Small intestine (tissue), 7 donors: ENCODE measurements at regions not wholly inside any gene's neighbourhood (a gene's known extent, or its start where the extent isn't known, plus 50 kb on each side); places are given as distances from the start of the nearest gene placed in this dataset.
"Not testable (repeated sequence)": the region's sequence is repeated elsewhere in the genome, so short reads cannot be mapped to it uniquely, and the experiment has no call there.

Experiments used
- DNase-seq, 2 donors: peaks; one replicate each; pipeline versions ENCODE4 v3.0.0 to v3.0.0-alpha.2; 2013
- FAIRE-seq: peaks from 2 replicates; lab custom pipeline; 2012; peaks lifted over from hg19 to GRCh38; lab: Jason Lieb, UNC
- H3K27ac ChIP-seq, 3 donors: one replicate each; pipeline ENCODE4 v1.5.1; 2013; ENCODE audit warnings: low read length in 2 of 3, mild to moderate bottlenecking in 2 of 3, control low read depth in 1 of 3, inconsistent platforms in 1 of 3, low read depth in 1 of 3, moderate library complexity in 1 of 3
- H3K27me3 ChIP-seq, 3 donors: one replicate each; pipeline ENCODE4 v1.6.1; 2013; ENCODE audit warnings: low read length in 3 of 3, inconsistent platforms in 1 of 3; ENCODE audit not compliant: control insufficient read depth in 3 of 3, insufficient read depth in 3 of 3
- H3K36me3 ChIP-seq, 3 donors: one replicate each; pipeline ENCODE4 v1.6.1; 2013; ENCODE audit warnings: low read length in 3 of 3, inconsistent platforms in 1 of 3, low read depth in 1 of 3, mild to moderate bottlenecking in 1 of 3, moderate library complexity in 1 of 3; ENCODE audit not compliant: control insufficient read depth in 3 of 3, insufficient read depth in 2 of 3
- H3K4me1 ChIP-seq, 3 donors: one replicate each; pipeline ENCODE4 v1.6.1; 2013; ENCODE audit warnings: low read length in 2 of 3, inconsistent platforms in 1 of 3, low read depth in 1 of 3, mild to moderate bottlenecking in 1 of 3, moderate library complexity in 1 of 3; ENCODE audit not compliant: control insufficient read depth in 3 of 3, insufficient read depth in 2 of 3
- H3K4me3 ChIP-seq, 3 donors: one replicate each; pipeline ENCODE4 v1.5.1; 2013; ENCODE audit warnings: low read length in 3 of 3, control low read depth in 1 of 3, inconsistent platforms in 1 of 3, low read depth in 1 of 3, mild to moderate bottlenecking in 1 of 3, moderate library complexity in 1 of 3
- H3K9me3 ChIP-seq, 2 donors: one replicate each; pipeline ENCODE4 v1.6.1; 2013; ENCODE audit warnings: low read depth in 1 of 2, low read length in 1 of 2; ENCODE audit not compliant: control insufficient read depth in 2 of 2, insufficient read depth in 1 of 2
- WGBS, 3 donors: extraction: QIAGEN DNeasy Blood & Tissue Kit; methylation state at CpG; one replicate each; pipeline ENCODE4 v1.1.7; 2013; 5-methylcytosine and 5-hydroxymethylcytosine counted together
- donor health status: healthy with polysubstance abuse.
- donor health status: control.
- donor health status: control.
- donor health status: Bipolar disorder and iron deficiency.
- donor health status: healthy.

DNA sequence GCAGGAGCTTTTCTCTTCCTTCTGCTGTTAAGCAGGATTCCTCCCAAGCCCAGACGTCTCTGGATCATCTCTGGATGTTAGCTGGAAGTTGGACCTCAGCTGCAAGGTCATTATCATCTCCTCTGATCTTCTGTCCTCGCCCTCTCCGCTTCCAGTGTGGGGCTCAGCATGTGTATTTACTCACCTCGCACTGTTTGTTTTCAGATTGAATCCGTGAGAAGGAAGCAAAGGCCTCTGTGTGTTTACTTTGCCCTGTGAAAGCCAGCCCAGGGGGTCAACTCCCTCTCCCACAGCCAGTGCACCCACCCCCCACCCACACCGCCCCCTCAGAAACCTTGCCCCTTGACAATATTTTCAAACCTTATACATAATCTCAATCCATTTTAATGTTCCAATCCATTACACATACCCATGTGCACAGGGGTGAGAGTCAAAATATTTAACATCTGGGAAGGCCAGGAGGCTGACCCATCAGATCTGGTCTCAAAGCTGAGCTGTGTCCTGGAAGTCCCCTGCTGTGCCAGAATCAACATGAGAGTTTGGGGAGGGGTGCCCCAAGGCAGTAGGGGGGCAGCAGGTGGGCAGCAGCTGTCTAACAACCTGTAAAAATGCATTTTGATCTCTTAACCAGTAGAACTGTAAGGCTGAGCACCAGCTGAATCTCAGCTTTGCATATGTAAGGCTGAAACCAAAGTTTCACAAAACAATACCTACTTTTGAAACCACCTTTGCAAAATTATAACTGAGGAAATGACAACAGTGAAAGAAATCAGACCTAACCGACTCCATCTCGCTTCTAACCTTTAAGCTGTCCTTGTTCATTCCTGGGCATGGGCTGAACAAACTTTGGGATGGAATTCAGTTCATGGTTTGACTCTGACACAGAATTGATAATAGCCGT is 157.9 kb downstream of the ZNF664 start:
- H3K27ac ChIP-seq, result peak overlapping the region in 1 of 3 donors; percentile 28
- 29 to 68% (median 44%) methylated on average over 9 of the region's 9 CpGs for WGBS, 3 donors
- FAIRE-seq (no peak), DNase-seq (peak; percentile 13 to 44)
- no peaks in the 10 kb centered on the region for H3K9me3 ChIP-seq
- no peaks in the 10 kb centered on the region for H3K36me3 ChIP-seq
- no peaks in the 10 kb centered on the region for H3K27me3 ChIP-seq
- H3K4me3 ChIP-seq, result no peak overlapping the region
- H3K4me1 ChIP-seq, result peaks cover 0 to 4% (median 0%) of the 10 kb centered on the region in 3 donors

DNA sequence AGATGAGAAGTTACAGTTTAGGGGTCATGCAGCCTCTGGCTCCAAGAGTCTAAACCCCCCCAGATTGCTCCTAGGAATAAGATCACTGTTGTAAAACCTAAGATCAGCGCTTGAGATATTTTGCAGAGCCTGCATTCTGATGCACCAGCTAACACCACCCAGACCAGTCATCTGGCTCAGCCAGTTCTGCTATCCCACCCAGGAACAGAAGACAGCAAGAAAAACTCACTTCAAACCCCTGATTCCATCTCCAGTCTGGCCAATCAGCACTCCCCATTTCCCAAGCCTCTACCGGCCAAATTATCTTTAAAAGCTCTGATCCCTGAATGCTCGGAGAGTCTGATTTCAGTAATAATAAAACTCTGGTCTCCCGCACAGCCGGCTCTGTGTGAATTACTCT is 158.6 kb downstream of the ZNF664 start:
- no peaks in the 10 kb centered on the region for H3K36me3 ChIP-seq
- no peak overlapping the region for H3K27ac ChIP-seq
- WGBS, 3 donors, result 90 to 93% (median 92%) methylated on average over 5 of the region's 5 CpGs
- FAIRE-seq (no peak), DNase-seq (no peak)
- H3K4me1 ChIP-seq, result peaks cover 0 to 4% (median 0%) of the 10 kb centered on the region in 3 donors
- H3K9me3 ChIP-seq, result no peaks in the 10 kb centered on the region
- no peaks in the 10 kb centered on the region for H3K27me3 ChIP-seq
- H3K4me3 ChIP-seq, result no peak overlapping the region

DNA sequence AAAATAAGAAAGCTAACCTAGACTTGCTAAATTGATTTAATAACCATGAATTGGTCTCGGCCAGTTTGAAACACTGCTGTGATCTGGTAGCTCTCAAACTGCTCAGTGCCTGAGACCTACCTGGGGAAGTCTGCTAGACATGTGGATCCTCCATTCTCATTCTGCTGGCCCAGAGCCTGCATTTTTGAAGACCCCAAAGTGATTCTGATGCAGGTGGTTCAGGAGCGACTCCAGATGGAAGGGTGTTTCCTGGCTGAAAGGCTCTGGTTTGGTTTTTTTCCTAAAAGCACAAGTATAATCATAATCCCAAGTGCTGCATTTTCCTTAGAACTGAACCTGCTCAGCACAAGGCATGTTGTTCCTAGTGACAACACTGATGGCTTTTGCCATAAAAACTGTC is 159.5 kb downstream of the ZNF664 start:
- Histone ChIP-seq H3K27me3 (peaks cover 0 to 2% (median 0%) of the 10 kb centered on the region in 3 donors), H3K36me3 (no peaks in the 10 kb centered on the region), H3K4me3 (no peak overlapping the region), H3K27ac (no peak overlapping the region), H3K4me1 (peaks cover 0 to 4% (median 0%) of the 10 kb centered on the region in 3 donors), H3K9me3 (peaks cover 0 to 7% of the 10 kb centered on the region in 2 donors)
- DNase-seq (no peak), FAIRE-seq (no peak)
- 88 to 98% (median 96%) methylated on average over 2 of the region's 2 CpGs for WGBS, 3 donors

DNA sequence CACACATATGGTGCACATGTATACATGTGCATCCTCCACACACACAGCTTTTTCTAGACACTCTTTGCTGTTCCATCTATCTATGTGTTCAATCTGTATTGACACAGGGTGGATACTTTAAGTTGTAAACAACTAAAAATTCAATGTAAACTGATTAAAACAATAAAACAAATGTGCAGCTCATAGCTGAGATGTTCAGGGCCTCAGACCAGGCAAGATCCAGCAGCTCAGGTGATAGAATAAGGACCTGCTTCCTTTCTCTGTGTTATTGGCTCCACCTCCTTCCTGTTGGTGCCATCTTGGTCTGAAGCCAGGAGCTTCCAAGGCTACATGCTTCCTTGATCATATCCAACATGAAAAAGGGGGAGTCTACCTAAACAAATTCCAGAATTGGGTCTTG is 158.1 kb upstream of the RFLNA start:
- H3K36me3 ChIP-seq, result no peaks in the 10 kb centered on the region
- peaks cover 0 to 5% (median 0%) of the 10 kb centered on the region in 3 donors for H3K27me3 ChIP-seq
- no peak overlapping the region for H3K27ac ChIP-seq
- DNase-seq (no peak), FAIRE-seq (no peak)
- no peak overlapping the region for H3K4me3 ChIP-seq
- peaks cover 0 to 7% of the 10 kb centered on the region in 2 donors for H3K9me3 ChIP-seq
- H3K4me1 ChIP-seq, result no peaks in the 10 kb centered on the region

DNA sequence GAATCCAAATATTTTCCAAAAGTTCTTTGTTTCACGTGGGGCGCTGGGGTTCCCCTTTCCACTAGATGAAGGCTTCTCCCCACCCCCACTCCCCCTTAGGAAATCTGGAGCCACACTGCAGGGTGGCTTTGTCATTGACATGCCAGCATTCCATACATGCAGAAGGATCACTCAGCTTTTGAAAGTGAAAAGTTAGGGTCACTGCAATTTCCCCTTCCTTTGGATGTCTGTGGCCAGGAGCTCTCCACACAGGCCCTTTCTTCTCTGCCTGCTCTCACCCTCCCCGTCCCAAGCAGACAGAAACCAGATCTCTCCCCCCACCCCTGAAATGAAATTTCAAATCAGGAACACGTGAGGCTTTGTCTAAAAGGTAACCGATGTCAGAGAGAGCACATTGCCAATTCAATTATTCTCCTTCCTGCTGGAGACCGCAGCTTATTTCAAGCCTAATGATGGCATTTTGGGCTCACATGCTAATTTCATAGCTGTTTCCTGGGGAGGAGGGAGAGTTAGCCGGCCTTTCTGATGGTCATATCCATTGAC is 153.9 kb upstream of the RFLNA start:
- Histone ChIP-seq H3K36me3 (no peaks in the 10 kb centered on the region), H3K27me3 (peaks cover 0 to 8% (median 0%) of the 10 kb centered on the region in 3 donors), H3K9me3 (peaks cover 0 to 15% of the 10 kb centered on the region in 2 donors), H3K4me3 (no peak overlapping the region), H3K4me1 (peaks cover 0 to 3% (median 0%) of the 10 kb centered on the region in 3 donors), H3K27ac (no peak overlapping the region)
- FAIRE-seq (no peak), DNase-seq (no peak)
- 64 to 87% (median 75%) methylated on average over 7 of the region's 7 CpGs for WGBS, 3 donors

DNA sequence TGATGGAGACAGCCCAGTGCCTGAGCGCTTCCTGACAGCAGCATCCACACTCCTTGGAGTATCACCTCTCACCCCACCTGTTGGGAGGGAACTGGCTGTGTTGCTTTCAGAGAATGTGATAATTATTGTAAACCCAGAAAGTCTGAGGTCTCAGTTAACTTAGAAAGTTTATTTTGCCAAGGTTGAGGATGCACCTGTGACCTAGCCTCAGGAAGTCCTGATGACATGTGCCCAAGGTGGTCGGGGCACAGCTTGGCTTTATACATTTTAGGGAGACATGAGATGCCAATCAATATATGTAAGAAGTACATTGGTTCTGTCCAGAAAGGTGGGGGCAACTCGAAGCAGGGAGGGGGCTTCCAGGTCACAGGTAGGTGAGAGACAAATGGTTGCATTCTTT is 153.3 kb upstream of the RFLNA start:
- FAIRE-seq, H3K4me1 ChIP-seq, H3K27me3 ChIP-seq, DNase-seq, H3K4me3 ChIP-seq, H3K36me3 ChIP-seq, H3K27ac ChIP-seq: not testable (repeated sequence)
- H3K9me3 ChIP-seq, result peaks cover 0 to 15% of the 10 kb centered on the region in 2 donors
- WGBS, 3 donors, result 49 to 57% (median 53%) methylated on average over 3 of the region's 3 CpGs

DNA sequence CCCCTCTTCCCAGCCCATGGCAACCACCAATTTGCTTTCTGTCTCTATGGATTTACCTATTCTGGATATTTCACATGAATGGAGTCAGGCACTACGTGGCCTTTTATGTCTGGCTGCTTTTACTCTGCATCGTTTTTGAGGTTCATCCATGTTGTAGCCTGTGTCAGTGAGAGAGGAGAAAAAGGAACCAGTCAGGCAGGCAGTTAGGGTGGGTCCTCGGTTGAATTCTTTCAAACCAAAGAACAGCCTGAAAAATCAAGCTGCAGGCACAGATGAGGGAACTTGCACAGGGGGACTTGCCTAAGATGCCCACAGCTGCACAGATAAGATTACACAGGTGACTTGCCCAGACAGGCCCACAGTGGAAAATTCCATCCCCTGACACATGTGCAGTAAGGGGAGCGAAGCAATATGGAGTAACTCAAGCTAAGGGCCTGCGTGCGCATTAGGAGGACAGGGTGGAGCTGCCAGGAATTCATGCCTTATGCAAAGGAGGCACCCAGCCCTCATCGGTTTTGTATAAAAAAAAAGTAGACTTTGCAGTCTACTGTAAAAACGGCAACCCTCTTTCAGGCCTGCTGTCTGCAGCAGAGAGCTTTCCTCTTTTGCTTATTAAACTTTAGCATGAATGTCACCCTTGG is 152.4 kb upstream of the RFLNA start:
- Histone ChIP-seq H3K9me3 (peaks cover 0 to 8% of the 10 kb centered on the region in 2 donors), H3K36me3 (no peaks in the 10 kb centered on the region), H3K4me3 (no peak overlapping the region), H3K27me3 (peaks cover 0 to 6% (median 0%) of the 10 kb centered on the region in 3 donors), H3K4me1 (peaks cover 0 to 3% (median 0%) of the 10 kb centered on the region in 3 donors), H3K27ac (no peak overlapping the region)
- DNase-seq (no peak), FAIRE-seq (no peak)
- WGBS, 3 donors, result 91 to 95% (median 92%) methylated on average over 8 of the region's 8 CpGs

DNA sequence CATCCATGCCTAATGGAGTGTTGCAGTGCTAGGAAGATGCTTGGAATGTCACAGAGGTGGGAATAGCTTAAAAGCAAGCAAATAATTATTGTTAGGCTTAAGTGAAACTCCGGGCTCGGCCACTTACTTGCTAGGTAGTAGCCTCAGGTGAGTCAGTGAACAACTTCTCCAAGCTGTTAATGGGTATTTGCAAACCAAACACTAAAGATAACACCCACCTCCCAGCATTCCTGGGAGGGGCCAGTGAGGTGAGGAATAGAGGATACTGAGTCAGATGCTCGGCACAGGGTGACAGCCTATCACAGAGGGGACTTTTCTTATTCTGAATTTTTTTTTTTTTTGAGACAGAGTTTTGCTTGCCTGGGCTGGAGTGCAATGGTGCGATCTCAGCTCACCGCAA is 151.2 kb upstream of the RFLNA start:
- H3K27me3 ChIP-seq, result peaks cover 0 to 6% (median 0%) of the 10 kb centered on the region in 3 donors
- peaks cover 0 to 3% (median 0%) of the 10 kb centered on the region in 3 donors for H3K4me1 ChIP-seq
- FAIRE-seq (no peak), DNase-seq (peak; percentile 25 to 30)
- 68 to 86% (median 79%) methylated on average over 5 of the region's 5 CpGs for WGBS, 3 donors
- no peak overlapping the region for H3K4me3 ChIP-seq
- no peaks in the 10 kb centered on the region for H3K36me3 ChIP-seq
- no peak overlapping the region for H3K27ac ChIP-seq
- H3K9me3 ChIP-seq, result peaks cover 0 to 8% of the 10 kb centered on the region in 2 donors
